ENCODE measurements at regions not wholly inside any gene's neighbourhood (a gene's known extent, or its start where the extent isn't known, plus 50 kb on each side); places are given as distances from the start of the nearest gene placed in this dataset.

DNA sequence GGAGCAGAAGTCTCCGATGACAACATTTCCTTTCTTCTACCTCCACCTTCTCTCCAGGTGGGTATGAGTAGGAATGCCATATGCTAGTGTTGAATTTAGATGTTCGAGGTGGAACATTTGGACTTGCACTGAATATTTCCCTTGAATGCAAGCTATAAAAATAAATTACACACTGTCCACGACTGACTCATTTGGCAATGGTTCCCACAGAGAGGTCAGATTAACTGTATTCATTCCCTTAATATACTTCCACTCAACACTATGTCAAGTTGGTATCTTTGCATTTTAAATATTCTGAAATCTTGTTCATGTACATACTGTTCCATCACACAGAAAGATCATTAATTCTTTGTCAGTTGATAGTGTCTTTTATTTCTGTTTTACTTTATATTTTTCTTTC, 222.6 kb upstream of the PIK3R1 start:
- no peak overlapping the region for H3K9ac ChIP-seq (ENCODE audit: low read depth in 1 of 2, low read length in 2 of 2)
- no peak overlapping the region for H3K4me3 ChIP-seq (ENCODE audit: low read depth in 1 of 3, low read length in 3 of 3)
- H3K36me3 ChIP-seq (ENCODE audit: control insufficient read depth in 4 of 4, insufficient read depth in 3 of 4, low read depth in 1 of 4, low read length in 3 of 4) = no peaks in the 10 kb centered on the region
- no peak overlapping the region for H3K27ac ChIP-seq (ENCODE audit: low read depth in 1 of 2, low read length in 2 of 2)
- peaks cover 5 to 13% (median 5%) of the 10 kb centered on the region in 4 donors for H3K4me1 ChIP-seq (ENCODE audit: control insufficient read depth in 4 of 4, insufficient read depth in 4 of 4, low read length in 3 of 4)
- H3K27me3 ChIP-seq (ENCODE audit: control insufficient read depth in 4 of 4, insufficient read depth in 4 of 4, low read length in 3 of 4) = no peaks in the 10 kb centered on the region
- no peak for TF ChIP-seq CTCF (IDR thresholded peaks at IDR 0.05; ENCODE audit: low read depth, low read length, missing input control)
- TF ChIP-seq HNF4G (IDR thresholded peaks at IDR 0.05) = no peak
- TF ChIP-seq JUND (IDR thresholded peaks at IDR 0.05) = no peak
- TF ChIP-seq, protein P1, sequence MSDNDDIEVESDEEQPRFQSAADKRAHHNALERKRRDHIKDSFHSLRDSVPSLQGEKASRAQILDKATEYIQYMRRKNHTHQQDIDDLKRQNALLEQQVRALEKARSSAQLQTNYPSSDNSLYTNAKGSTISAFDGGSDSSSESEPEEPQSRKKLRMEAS (IDR thresholded peaks at IDR 0.05) = no peak
- no peak for TF ChIP-seq GABPA (IDR thresholded peaks at IDR 0.05 in 1 of 2, conservative IDR thresholded peaks at IDR 0.05 in 1 of 2)
- no peak for DNase-seq (ENCODE audit: low spot score)
- 73% methylated on average over 3 of the region's 3 CpGs for WGBS
- no peaks in the 10 kb centered on the region for H3K9me3 ChIP-seq (ENCODE audit: control insufficient read depth in 4 of 4, low read length in 3 of 4)

GRCh38 chr5:67989456-67989855, 226.1 kb upstream of the PIK3R1 start:
- H3K9ac ChIP-seq (ENCODE audit: low read depth in 1 of 2, low read length in 2 of 2) = no peak overlapping the region
- TF ChIP-seq TAF1 (conservative IDR thresholded peaks at IDR 0.05) (no peak), NR2F2 (IDR thresholded peaks at IDR 0.05) (peak; percentile 16), RAD21 (IDR thresholded peaks at IDR 0.05) (peak in 1 of 2 donors; percentile 22), JUND (IDR thresholded peaks at IDR 0.05) (no peak), HNF4G (IDR thresholded peaks at IDR 0.05) (peak; percentile 14)
- no peak for DNase-seq (ENCODE audit: low spot score)
- H3K36me3 ChIP-seq (ENCODE audit: control insufficient read depth in 4 of 4, insufficient read depth in 3 of 4, low read depth in 1 of 4, low read length in 3 of 4) = no peaks in the 10 kb centered on the region
- H3K27me3 ChIP-seq (ENCODE audit: control insufficient read depth in 4 of 4, insufficient read depth in 4 of 4, low read length in 3 of 4) = no peaks in the 10 kb centered on the region
- H3K9me3 ChIP-seq (ENCODE audit: control insufficient read depth in 4 of 4, low read length in 3 of 4) = no peaks in the 10 kb centered on the region
- no peak overlapping the region for H3K4me3 ChIP-seq (ENCODE audit: low read depth in 1 of 3, low read length in 3 of 3)
- WGBS = 80% methylated on average over 2 of the region's 2 CpGs
- no peak overlapping the region for H3K27ac ChIP-seq (ENCODE audit: low read depth in 1 of 2, low read length in 2 of 2)
- peaks cover 0 to 4% (median 0%) of the 10 kb centered on the region in 4 donors for H3K4me1 ChIP-seq (ENCODE audit: control insufficient read depth in 4 of 4, insufficient read depth in 4 of 4, low read length in 3 of 4)

GRCh38 chr5:67986761-67987160, 228.8 kb upstream of the PIK3R1 start:
- TF ChIP-seq FOXA1 (IDR thresholded peaks at IDR 0.05) = no peak
- TF ChIP-seq HNF4G (IDR thresholded peaks at IDR 0.05) = no peak
- TF ChIP-seq, protein P1 (IDR thresholded peaks at IDR 0.05) = no peak
- DNase-seq (ENCODE audit: low spot score) = no peak
- Histone ChIP-seq H3K27me3 (ENCODE audit: control insufficient read depth in 4 of 4, insufficient read depth in 4 of 4, low read length in 3 of 4) (no peaks in the 10 kb centered on the region), H3K4me3 (ENCODE audit: low read depth in 1 of 3, low read length in 3 of 3) (no peak overlapping the region), H3K9me3 (ENCODE audit: control insufficient read depth in 4 of 4, low read length in 3 of 4) (no peaks in the 10 kb centered on the region), H3K27ac (ENCODE audit: low read depth in 1 of 2, low read length in 2 of 2) (no peak overlapping the region), H3K36me3 (ENCODE audit: control insufficient read depth in 4 of 4, insufficient read depth in 3 of 4, low read depth in 1 of 4, low read length in 3 of 4) (no peaks in the 10 kb centered on the region), H3K4me1 (ENCODE audit: control insufficient read depth in 4 of 4, insufficient read depth in 4 of 4, low read length in 3 of 4) (peaks cover 0 to 4% (median 0%) of the 10 kb centered on the region in 4 donors), H3K9ac (ENCODE audit: low read depth in 1 of 2, low read length in 2 of 2) (no peak overlapping the region)
- 77% methylated on average over 2 of the region's 2 CpGs for WGBS

DNA sequence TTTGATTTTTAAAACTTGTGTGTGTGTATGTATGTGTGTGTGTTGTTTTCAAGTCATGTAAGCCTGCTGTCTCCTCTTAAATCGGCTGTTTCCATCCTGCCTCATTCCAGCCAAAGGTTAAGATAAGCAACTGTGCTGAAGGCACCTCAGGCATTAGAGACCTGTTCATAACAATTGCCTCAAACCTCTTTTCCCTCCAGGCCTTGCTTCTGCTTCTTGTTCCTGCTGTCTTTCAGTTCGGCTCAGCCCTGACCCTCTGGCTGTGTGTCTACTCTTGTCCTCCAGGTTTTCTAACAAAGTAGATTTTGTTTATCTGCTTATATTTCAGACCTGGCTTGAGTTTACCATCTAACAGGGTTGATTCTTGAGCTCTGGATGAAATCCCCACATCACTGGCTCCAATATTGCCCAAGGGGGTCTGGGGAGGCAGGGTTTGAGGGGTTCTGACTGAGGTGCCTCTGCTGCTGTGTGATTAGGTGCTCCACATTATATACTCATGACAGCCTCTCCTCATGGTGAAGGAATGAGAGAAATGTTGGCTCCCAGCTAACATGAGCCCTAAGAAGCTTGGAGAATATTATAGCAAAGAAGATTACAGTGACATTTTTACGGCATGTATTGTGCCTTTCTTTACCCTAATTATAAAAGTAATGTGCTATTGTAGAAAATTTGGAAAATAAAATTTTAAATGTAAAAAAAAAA, 229.7 kb upstream of the PIK3R1 start:
- Histone ChIP-seq H3K9ac (ENCODE audit: low read depth in 1 of 2, low read length in 2 of 2) (no peak overlapping the region), H3K27me3 (ENCODE audit: control insufficient read depth in 4 of 4, insufficient read depth in 4 of 4, low read length in 3 of 4) (no peaks in the 10 kb centered on the region), H3K4me3 (ENCODE audit: low read depth in 1 of 3, low read length in 3 of 3) (no peak overlapping the region), H3K4me1 (ENCODE audit: control insufficient read depth in 4 of 4, insufficient read depth in 4 of 4, low read length in 3 of 4) (peaks cover 0 to 8% (median 0%) of the 10 kb centered on the region in 4 donors), H3K36me3 (ENCODE audit: control insufficient read depth in 4 of 4, insufficient read depth in 3 of 4, low read depth in 1 of 4, low read length in 3 of 4) (no peaks in the 10 kb centered on the region), H3K27ac (ENCODE audit: low read depth in 1 of 2, low read length in 2 of 2) (no peak overlapping the region), H3K9me3 (ENCODE audit: control insufficient read depth in 4 of 4, low read length in 3 of 4) (no peaks in the 10 kb centered on the region)
- no peak for DNase-seq (ENCODE audit: low spot score)
- WGBS = 84% methylated on average over 3 of the region's 3 CpGs
- no peak for TF ChIP-seq NR2F2 (IDR thresholded peaks at IDR 0.05)
- TF ChIP-seq FOXA1 (IDR thresholded peaks at IDR 0.05) = no peak
- no peak for TF ChIP-seq SP1 (IDR thresholded peaks at IDR 0.05)
- TF ChIP-seq, protein P1 (IDR thresholded peaks at IDR 0.05) = no peak
- TF ChIP-seq HNF4G (IDR thresholded peaks at IDR 0.05) = no peak
- TF ChIP-seq, protein P2, sequence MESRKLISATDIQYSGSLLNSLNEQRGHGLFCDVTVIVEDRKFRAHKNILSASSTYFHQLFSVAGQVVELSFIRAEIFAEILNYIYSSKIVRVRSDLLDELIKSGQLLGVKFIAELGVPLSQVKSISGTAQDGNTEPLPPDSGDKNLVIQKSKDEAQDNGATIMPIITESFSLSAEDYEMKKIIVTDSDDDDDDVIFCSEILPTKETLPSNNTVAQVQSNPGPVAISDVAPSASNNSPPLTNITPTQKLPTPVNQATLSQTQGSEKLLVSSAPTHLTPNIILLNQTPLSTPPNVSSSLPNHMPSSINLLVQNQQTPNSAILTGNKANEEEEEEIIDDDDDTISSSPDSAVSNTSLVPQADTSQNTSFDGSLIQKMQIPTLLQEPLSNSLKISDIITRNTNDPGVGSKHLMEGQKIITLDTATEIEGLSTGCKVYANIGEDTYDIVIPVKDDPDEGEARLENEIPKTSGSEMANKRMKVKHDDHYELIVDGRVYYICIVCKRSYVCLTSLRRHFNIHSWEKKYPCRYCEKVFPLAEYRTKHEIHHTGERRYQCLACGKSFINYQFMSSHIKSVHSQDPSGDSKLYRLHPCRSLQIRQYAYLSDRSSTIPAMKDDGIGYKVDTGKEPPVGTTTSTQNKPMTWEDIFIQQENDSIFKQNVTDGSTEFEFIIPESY (IDR thresholded peaks at IDR 0.05) = no peak
- TF ChIP-seq REST (IDR thresholded peaks at IDR 0.05) = no peak
- no peak for TF ChIP-seq ATF3 (IDR thresholded peaks at IDR 0.05)
- no peak for TF ChIP-seq JUND (IDR thresholded peaks at IDR 0.05)

All from liver (tissue), 8 donors.